GM18511 (cell line): ENCODE measurements at regions not wholly inside any gene's neighbourhood (a gene's known extent, or its start where the extent isn't known, plus 50 kb on each side); places are given as distances from the start of the nearest gene placed in this dataset.
A peak's percentile ranks its signal among the peaks of the same experiment; 100 is the strongest.

ENCODE experiments used
- ATAC-seq: cut with Tn5 transposase; IDR thresholded peaks from one replicate; pipeline ENCODE4 v1.9.1; 2021; ENCODE audit warnings: mild to moderate bottlenecking, moderate library complexity; ENCODE audit not compliant: unreplicated experiment

- no peak for ATAC-seq
These were observed 51.0 kb upstream of the TNC start for GRCh38 chr9:115169003-115169402.

- no peak for ATAC-seq
These were observed 52.6 kb upstream of the TNC start for GRCh38 chr9:115170358-115171073.

- ATAC-seq, result no peak
These were observed 54.0 kb upstream of the TNC start for GRCh38 chr9:115171921-115172388.

- no peak for ATAC-seq
These were observed 64.3 kb upstream of the TNC start for GRCh38 chr9:115182264-115182663.

GRCh38 chr9:115183436-115183835, 65.5 kb upstream of the TNC start:
- no peak for ATAC-seq

GRCh38 chr9:115189686-115190085, 71.7 kb upstream of the TNC start:
- no peak for ATAC-seq

GRCh38 chr9:115191667-115192066, 73.7 kb upstream of the TNC start:
- peak; percentile 58 for ATAC-seq

- peak; percentile 58 for ATAC-seq
These were observed 74.3 kb upstream of the TNC start for GRCh38 chr9:115192280-115192679.

- ATAC-seq, result peak; percentile 82
These were observed 75.0 kb upstream of the TNC start for GRCh38 chr9:115192835-115193525.

GRCh38 chr9:115193777-115194176, 75.8 kb upstream of the TNC start:
- ATAC-seq, result no peak

- no peak for ATAC-seq
These were observed 76.3 kb upstream of the TNC start for GRCh38 chr9:115194216-115194615.

GRCh38 chr9:115195912-115196311, 78.0 kb upstream of the TNC start:
- no peak for ATAC-seq

GRCh38 chr9:115196919-115197318, 79.0 kb upstream of the TNC start:
- ATAC-seq, result no peak

GRCh38 chr9:115198001-115198400, 80.0 kb upstream of the TNC start:
- no peak for ATAC-seq

- no peak for ATAC-seq
These were observed 83.0 kb upstream of the TNC start for GRCh38 chr9:115200711-115201505.

GRCh38 chr9:115202181-115202580, 84.2 kb upstream of the TNC start:
- no peak for ATAC-seq

GRCh38 chr9:115202960-115203751, 85.2 kb upstream of the TNC start:
- ATAC-seq, result no peak

- ATAC-seq, result peak; percentile 53
These were observed 87.0 kb upstream of the TNC start for GRCh38 chr9:115204904-115205453.

- peak; percentile 51 for ATAC-seq
These were observed 89.3 kb upstream of the TNC start for GRCh38 chr9:115207003-115207836.

- ATAC-seq, result no peak
These were observed 90.5 kb upstream of the TNC start for GRCh38 chr9:115208501-115208900.
